Activated naive CD4-positive, alpha-beta T cell treated with anti-CD3 and anti-CD28 coated beads, Interleukin-2, amount 50 U/mL, for 24 hours (primary cell): ENCODE measurements at regions not wholly inside any gene's neighbourhood (a gene's known extent, or its start where the extent isn't known, plus 50 kb on each side); places are given as distances from the start of the nearest gene placed in this dataset.
"Not testable (repeated sequence)": the region's sequence is repeated elsewhere in the genome, so short reads cannot be mapped to it uniquely, and the experiment has no call there.

ENCODE experiments used
- H3K27ac Mint-ChIP-seq: one replicate; pipeline ENCODE4 v1.8.0; 2021; ENCODE audit warnings: mild to moderate bottlenecking, mixed read lengths
- H3K27me3 Mint-ChIP-seq: one replicate; pipeline ENCODE4 v1.8.0; 2021; ENCODE audit warnings: mixed read lengths
- H3K36me3 Mint-ChIP-seq: one replicate; pipeline ENCODE4 v1.8.0; 2021; ENCODE audit warnings: mixed read lengths
- H3K4me1 Mint-ChIP-seq: one replicate; pipeline ENCODE4 v1.8.0; 2021; ENCODE audit warnings: mixed read lengths
- H3K4me3 Mint-ChIP-seq: one replicate; pipeline ENCODE4 v1.8.0; 2021; ENCODE audit warnings: mild to moderate bottlenecking, mixed read lengths
- H3K9me3 Mint-ChIP-seq: one replicate; pipeline ENCODE4 v1.8.0; 2021; ENCODE audit warnings: mixed read lengths

GRCh38 chr13:84705982-84706710 is 823.9 kb upstream of the SLITRK1 start:
- H3K9me3 Mint-ChIP-seq = no peaks in the 10 kb centered on the region
- no peaks in the 10 kb centered on the region for H3K4me1 Mint-ChIP-seq
- H3K27me3 Mint-ChIP-seq = no peaks in the 10 kb centered on the region
- H3K36me3 Mint-ChIP-seq = no peaks in the 10 kb centered on the region
- no peak overlapping the region for H3K27ac Mint-ChIP-seq
- no peak overlapping the region for H3K4me3 Mint-ChIP-seq

GRCh38 chr13:84702174-84702573 is 819.9 kb upstream of the SLITRK1 start:
- Mint-ChIP-seq H3K4me1 (no peaks in the 10 kb centered on the region), H3K27ac (no peak overlapping the region), H3K4me3 (no peak overlapping the region), H3K9me3 (no peaks in the 10 kb centered on the region), H3K27me3 (no peaks in the 10 kb centered on the region), H3K36me3 (no peaks in the 10 kb centered on the region)

- H3K9me3 Mint-ChIP-seq, H3K27me3 Mint-ChIP-seq, H3K36me3 Mint-ChIP-seq, H3K4me3 Mint-ChIP-seq, H3K27ac Mint-ChIP-seq, H3K4me1 Mint-ChIP-seq: not testable (repeated sequence)
Observed at GRCh38 chr13:84697591-84697990, 815.3 kb upstream of the SLITRK1 start.

- Mint-ChIP-seq H3K4me1 (no peaks in the 10 kb centered on the region), H3K27ac (no peak overlapping the region), H3K4me3 (no peak overlapping the region), H3K36me3 (no peaks in the 10 kb centered on the region), H3K9me3 (no peaks in the 10 kb centered on the region), H3K27me3 (no peaks in the 10 kb centered on the region)
Observed at GRCh38 chr13:84686973-84687372, 804.7 kb upstream of the SLITRK1 start.

GRCh38 chr13:84686458-84686857 is 804.2 kb upstream of the SLITRK1 start:
- H3K27ac Mint-ChIP-seq = no peak overlapping the region
- H3K9me3 Mint-ChIP-seq = no peaks in the 10 kb centered on the region
- H3K27me3 Mint-ChIP-seq = no peaks in the 10 kb centered on the region

GRCh38 chr13:84684804-84685203 is 802.5 kb upstream of the SLITRK1 start:
- Mint-ChIP-seq H3K4me3 (no peak overlapping the region), H3K36me3 (no peaks in the 10 kb centered on the region), H3K27ac (no peak overlapping the region), H3K27me3 (no peaks in the 10 kb centered on the region), H3K9me3 (peaks cover 5% of the 10 kb centered on the region), H3K4me1 (no peaks in the 10 kb centered on the region)

More at GRCh38 chr13:84686458-84686857, 804.2 kb upstream of the SLITRK1 start:
- Mint-ChIP-seq H3K36me3 (no peaks in the 10 kb centered on the region), H3K4me1 (no peaks in the 10 kb centered on the region), H3K4me3 (no peak overlapping the region)

- Mint-ChIP-seq H3K9me3 (peaks cover 5% of the 10 kb centered on the region), H3K36me3 (no peaks in the 10 kb centered on the region), H3K27me3 (no peaks in the 10 kb centered on the region), H3K4me3 (no peak overlapping the region), H3K4me1 (no peaks in the 10 kb centered on the region), H3K27ac (no peak overlapping the region)
Observed at GRCh38 chr13:84684048-84684662, 801.9 kb upstream of the SLITRK1 start.

GRCh38 chr13:84683448-84683847 is 801.2 kb upstream of the SLITRK1 start:
- Mint-ChIP-seq H3K27me3 (no peaks in the 10 kb centered on the region), H3K9me3 (peaks cover 5% of the 10 kb centered on the region), H3K27ac (no peak overlapping the region), H3K4me3 (no peak overlapping the region), H3K36me3 (no peaks in the 10 kb centered on the region), H3K4me1 (no peaks in the 10 kb centered on the region)

- Mint-ChIP-seq H3K36me3 (no peaks in the 10 kb centered on the region), H3K4me1 (no peaks in the 10 kb centered on the region), H3K9me3 (peaks cover 10% of the 10 kb centered on the region), H3K27me3 (no peaks in the 10 kb centered on the region), H3K4me3 (no peak overlapping the region), H3K27ac (no peak overlapping the region)
Observed at GRCh38 chr13:84677836-84678235, 795.6 kb upstream of the SLITRK1 start.

GRCh38 chr13:84672616-84673015 is 790.3 kb upstream of the SLITRK1 start:
- H3K9me3 Mint-ChIP-seq = peaks cover 5% of the 10 kb centered on the region
- H3K27ac Mint-ChIP-seq = no peak overlapping the region
- H3K27me3 Mint-ChIP-seq = no peaks in the 10 kb centered on the region
- no peak overlapping the region for H3K4me3 Mint-ChIP-seq
- H3K36me3 Mint-ChIP-seq = no peaks in the 10 kb centered on the region
- H3K4me1 Mint-ChIP-seq = no peaks in the 10 kb centered on the region

- H3K4me3 Mint-ChIP-seq = no peak overlapping the region
- H3K36me3 Mint-ChIP-seq = no peaks in the 10 kb centered on the region
- H3K27ac Mint-ChIP-seq = no peak overlapping the region
- H3K27me3 Mint-ChIP-seq = no peaks in the 10 kb centered on the region
- H3K9me3 Mint-ChIP-seq = peaks cover 5% of the 10 kb centered on the region
- H3K4me1 Mint-ChIP-seq = no peaks in the 10 kb centered on the region
Observed at GRCh38 chr13:84670245-84670644, 788.0 kb upstream of the SLITRK1 start.

GRCh38 chr13:84668637-84669036 is 786.4 kb upstream of the SLITRK1 start:
- H3K4me3 Mint-ChIP-seq = no peak overlapping the region
- H3K4me1 Mint-ChIP-seq = no peaks in the 10 kb centered on the region
- H3K27ac Mint-ChIP-seq = no peak overlapping the region
- H3K9me3 Mint-ChIP-seq = no peaks in the 10 kb centered on the region
- H3K27me3 Mint-ChIP-seq = no peaks in the 10 kb centered on the region
- H3K36me3 Mint-ChIP-seq = no peaks in the 10 kb centered on the region

- Mint-ChIP-seq H3K27ac (no peak overlapping the region), H3K4me3 (no peak overlapping the region), H3K36me3 (no peaks in the 10 kb centered on the region), H3K4me1 (no peaks in the 10 kb centered on the region), H3K27me3 (no peaks in the 10 kb centered on the region), H3K9me3 (peaks cover 5% of the 10 kb centered on the region)
Observed at GRCh38 chr13:84662491-84662890, 780.2 kb upstream of the SLITRK1 start.

GRCh38 chr13:84661718-84662117 is 779.4 kb upstream of the SLITRK1 start:
- H3K4me3 Mint-ChIP-seq = no peak overlapping the region
- H3K27me3 Mint-ChIP-seq = no peaks in the 10 kb centered on the region
- peaks cover 5% of the 10 kb centered on the region for H3K9me3 Mint-ChIP-seq
- no peaks in the 10 kb centered on the region for H3K4me1 Mint-ChIP-seq
- H3K36me3 Mint-ChIP-seq = no peaks in the 10 kb centered on the region
- no peak overlapping the region for H3K27ac Mint-ChIP-seq

GRCh38 chr13:84659359-84659661 is 777.0 kb upstream of the SLITRK1 start:
- no peak overlapping the region for H3K27ac Mint-ChIP-seq
- H3K4me3 Mint-ChIP-seq = no peak overlapping the region
- H3K9me3 Mint-ChIP-seq = peaks cover 12% of the 10 kb centered on the region
- H3K36me3 Mint-ChIP-seq = no peaks in the 10 kb centered on the region
- H3K27me3 Mint-ChIP-seq = no peaks in the 10 kb centered on the region
- no peaks in the 10 kb centered on the region for H3K4me1 Mint-ChIP-seq

- no peaks in the 10 kb centered on the region for H3K27me3 Mint-ChIP-seq
- H3K36me3 Mint-ChIP-seq = no peaks in the 10 kb centered on the region
- H3K27ac Mint-ChIP-seq = no peak overlapping the region
- H3K4me1 Mint-ChIP-seq = no peaks in the 10 kb centered on the region
- H3K9me3 Mint-ChIP-seq = peaks cover 12% of the 10 kb centered on the region
- no peak overlapping the region for H3K4me3 Mint-ChIP-seq
Observed at GRCh38 chr13:84658491-84659358, 776.5 kb upstream of the SLITRK1 start.
